ENCODE measurements at regions not wholly inside any gene's neighbourhood (a gene's known extent, or its start where the extent isn't known, plus 50 kb on each side); places are given as distances from the start of the nearest gene placed in this dataset.

GRCh38 chrX:5402461-5402860, 826.2 kb downstream of the NLGN4X start:
- Histone ChIP-seq H3K9me3 (ENCODE audit: control insufficient read depth, insufficient read depth, low read length) (no peaks in the 10 kb centered on the region), H3K9me2 (replicated peaks; ENCODE audit: control insufficient read depth, low read length) (no peaks in the 10 kb centered on the region), H3K27me3 (ENCODE audit: control insufficient read depth, low read length) (no peaks in the 10 kb centered on the region), H3K79me2 (ENCODE audit: control insufficient read depth, low read length) (no peaks in the 10 kb centered on the region), H3K4me3 (ENCODE audit: low read length) (no peak overlapping the region), H3K4me2 (ENCODE audit: low read length) (no peak overlapping the region), H3K27ac (ENCODE audit: low read depth, low read length) (no peak overlapping the region), H3K36me3 (ENCODE audit: control insufficient read depth, low read length) (no peaks in the 10 kb centered on the region), H4K20me1 (ENCODE audit: control insufficient read depth, insufficient read depth, low read depth, low read length) (no peaks in the 10 kb centered on the region), H3K4me1 (ENCODE audit: control insufficient read depth, low read length) (no peaks in the 10 kb centered on the region), H3F3A (ENCODE audit: control insufficient read depth, insufficient read depth) (no peaks in the 10 kb centered on the region)
- TF ChIP-seq CTCF (IDR thresholded peaks at IDR 0.05; ENCODE audit: low read depth, low read length, poor library complexity, severe bottlenecking) (no peak), EZH2phosphoT487 (IDR thresholded peaks at IDR 0.05; ENCODE audit: borderline replicate concordance, low read length) (no peak)

- no peaks in the 10 kb centered on the region for H3K79me2 ChIP-seq (ENCODE audit: control insufficient read depth, low read length)
- H3K27me3 ChIP-seq (ENCODE audit: control insufficient read depth, low read length): no peaks in the 10 kb centered on the region
- no peaks in the 10 kb centered on the region for H3K36me3 ChIP-seq (ENCODE audit: control insufficient read depth, low read length)
- no peak overlapping the region for H3K4me2 ChIP-seq (ENCODE audit: low read length)
- H3K4me3 ChIP-seq (ENCODE audit: low read length): no peak overlapping the region
- no peaks in the 10 kb centered on the region for H3K9me2 ChIP-seq (replicated peaks; ENCODE audit: control insufficient read depth, low read length)
- no peak for TF ChIP-seq CTCF (IDR thresholded peaks at IDR 0.05; ENCODE audit: low read depth, low read length, poor library complexity, severe bottlenecking)
- TF ChIP-seq EZH2phosphoT487 (IDR thresholded peaks at IDR 0.05; ENCODE audit: borderline replicate concordance, low read length): no peak
- no peaks in the 10 kb centered on the region for H4K20me1 ChIP-seq (ENCODE audit: control insufficient read depth, insufficient read depth, low read depth, low read length)
- no peaks in the 10 kb centered on the region for H3F3A ChIP-seq (ENCODE audit: control insufficient read depth, insufficient read depth)
- H3K4me1 ChIP-seq (ENCODE audit: control insufficient read depth, low read length): no peaks in the 10 kb centered on the region
- no peak overlapping the region for H3K27ac ChIP-seq (ENCODE audit: low read depth, low read length)
- no peaks in the 10 kb centered on the region for H3K9me3 ChIP-seq (ENCODE audit: control insufficient read depth, insufficient read depth, low read length)
Observed at GRCh38 chrX:5399403-5399802, 829.3 kb downstream of the NLGN4X start.

- Histone ChIP-seq H3K9me2 (replicated peaks; ENCODE audit: control insufficient read depth, low read length) (no peaks in the 10 kb centered on the region), H3K79me2 (ENCODE audit: control insufficient read depth, low read length) (no peaks in the 10 kb centered on the region), H3F3A (ENCODE audit: control insufficient read depth, insufficient read depth) (no peaks in the 10 kb centered on the region), H4K20me1 (ENCODE audit: control insufficient read depth, insufficient read depth, low read depth, low read length) (no peaks in the 10 kb centered on the region), H3K27ac (ENCODE audit: low read depth, low read length) (no peak overlapping the region), H3K27me3 (ENCODE audit: control insufficient read depth, low read length) (no peaks in the 10 kb centered on the region), H3K36me3 (ENCODE audit: control insufficient read depth, low read length) (no peaks in the 10 kb centered on the region), H3K4me3 (ENCODE audit: low read length) (no peak overlapping the region), H3K9me3 (ENCODE audit: control insufficient read depth, insufficient read depth, low read length) (no peaks in the 10 kb centered on the region), H3K4me2 (ENCODE audit: low read length) (no peak overlapping the region), H3K4me1 (ENCODE audit: control insufficient read depth, low read length) (no peaks in the 10 kb centered on the region)
- TF ChIP-seq EZH2phosphoT487 (IDR thresholded peaks at IDR 0.05; ENCODE audit: borderline replicate concordance, low read length) (no peak), CTCF (IDR thresholded peaks at IDR 0.05; ENCODE audit: low read depth, low read length, poor library complexity, severe bottlenecking) (no peak)
Observed at GRCh38 chrX:5397409-5397808, 831.3 kb downstream of the NLGN4X start.

GRCh38 chrX:5390376-5390775, 838.3 kb downstream of the NLGN4X start:
- Histone ChIP-seq H3K4me3 (ENCODE audit: low read length) (no peak overlapping the region), H3K36me3 (ENCODE audit: control insufficient read depth, low read length) (no peaks in the 10 kb centered on the region), H3K27me3 (ENCODE audit: control insufficient read depth, low read length) (no peaks in the 10 kb centered on the region), H3K4me1 (ENCODE audit: control insufficient read depth, low read length) (peaks cover 5% of the 10 kb centered on the region; the same call in 1 of the 2 replicates), H3K9me3 (ENCODE audit: control insufficient read depth, insufficient read depth, low read length) (no peaks in the 10 kb centered on the region), H3F3A (ENCODE audit: control insufficient read depth, insufficient read depth) (no peaks in the 10 kb centered on the region), H3K27ac (ENCODE audit: low read depth, low read length) (no peak overlapping the region), H3K9me2 (replicated peaks; ENCODE audit: control insufficient read depth, low read length) (no peaks in the 10 kb centered on the region), H3K79me2 (ENCODE audit: control insufficient read depth, low read length) (no peaks in the 10 kb centered on the region), H4K20me1 (ENCODE audit: control insufficient read depth, insufficient read depth, low read depth, low read length) (no peaks in the 10 kb centered on the region), H3K4me2 (ENCODE audit: low read length) (no peak overlapping the region)
- TF ChIP-seq CTCF (IDR thresholded peaks at IDR 0.05; ENCODE audit: low read depth, low read length, poor library complexity, severe bottlenecking) (no peak), EZH2phosphoT487 (IDR thresholded peaks at IDR 0.05; ENCODE audit: borderline replicate concordance, low read length) (no peak)

Data from DOHH2 (cell line).